K562 (cell line): ENCODE measurements at regions not wholly inside any gene's neighbourhood (a gene's known extent, or its start where the extent isn't known, plus 50 kb on each side); places are given as distances from the start of the nearest gene placed in this dataset.

Experiments
- ATAC-seq: fragments of 200-7000 bp; cut with Tn5 transposase; 3 replicates; pipeline ENCODE4 v1.9.1; 2020; ENCODE audit warnings: moderate library complexity
- BruUV-seq: library from RNA; stranded (reverse); fragments of 400-500 nt; replicated peaks from 2 replicates; lab custom pipeline; 2021; lab: Mats Ljungman, UMichigan
- CTCF ChIA-PET: fragments of 300-600 bp; formaldehyde crosslinking; extraction: SDS; loops from one replicate; lab custom pipeline; 2021; ENCODE audit warnings: low intra/inter-chr PET ratio; lab: Yijun Ruan, JAX
- POLR2A ChIA-PET: fragments of 300-600, 350-650 bp; sonication (Branson Sonifier 250); formaldehyde crosslinking; extraction: SDS; loops from one replicate; lab custom pipeline; 2021; ENCODE audit warnings: antibody characterized with exemption, inconsistent platforms; lab: Yijun Ruan, JAX
- DNase-seq, 4 experiments: peaks; one replicate each; pipeline versions ENCODE4 v3.0.0 to v3.0.0-alpha.2; 2011 to 2018; ENCODE audit warnings: low spot score in 3 of 4, mixed read lengths in 3 of 4; ENCODE audit errors: extremely low read depth in 1 of 4
- FAIRE-seq: peaks from 2 replicates; lab custom pipeline; 2011; peaks lifted over from hg19 to GRCh38; lab: Jason Lieb, UNC
- H2AFZ ChIP-seq: 2 replicates; pipeline ENCODE4 v1.6.0; 2011; ENCODE audit warnings: low read depth, low read length, control low read depth, inconsistent platforms
- H3K27ac ChIP-seq: fragments of 200-600 bp; 3 replicates; pipeline ENCODE4 v1.8.0; 2011; ENCODE audit warnings: low read depth, mild to moderate bottlenecking, control low read depth, inconsistent platforms, low read length, moderate library complexity, mixed read lengths; ENCODE audit errors: extremely low read depth
- H3K27me3 ChIP-seq, 2 experiments: fragments of 300-600 bp in 1 of 2; 2 replicates in 1 of 2; 3 replicates in 1 of 2; pipeline versions ENCODE4 v1.6.0 to v1.8.0; 2011; ENCODE audit warnings: inconsistent platforms in 2 of 2, low read length in 2 of 2, mild to moderate bottlenecking in 1 of 2, mixed read lengths in 1 of 2, moderate library complexity in 1 of 2; ENCODE audit not compliant: control insufficient read depth in 2 of 2, insufficient read depth in 2 of 2
- H3K36me3 ChIP-seq: fragments of 300-600 bp; 3 replicates; pipeline ENCODE4 v1.8.0; 2011; ENCODE audit warnings: mild to moderate bottlenecking, low read length, inconsistent platforms; ENCODE audit not compliant: control insufficient read depth, insufficient read depth
- H3K4me1 ChIP-seq, 2 experiments: fragments of 200-600 bp in 1 of 2; replicated peaks in 1 of 2; 2 replicates in 1 of 2; 3 replicates in 1 of 2; pipeline versions ENCODE4 v1.5.1 to v1.8.0; 2011; ENCODE audit warnings: inconsistent platforms in 2 of 2, low read length in 2 of 2, mild to moderate bottlenecking in 1 of 2, mixed read lengths in 1 of 2, moderate library complexity in 1 of 2; ENCODE audit not compliant: control insufficient read depth in 2 of 2, insufficient read depth in 2 of 2
- H3K4me2 ChIP-seq: 2 replicates; pipeline ENCODE4 v1.6.1; 2011; ENCODE audit warnings: low read length, control low read depth, inconsistent platforms, mixed read lengths; ENCODE audit not compliant: insufficient read depth
- H3K4me3 ChIP-seq: fragments of 200-600 bp; sonication (generic), shearing (Covaris generic); 2 replicates; pipeline ENCODE4 v1.5.1; 2016; ENCODE audit warnings: control low read depth, inconsistent platforms
- H3K79me2 ChIP-seq: fragments of 200-600 bp; 3 replicates; pipeline ENCODE4 v1.8.0; 2011; ENCODE audit warnings: low read length, inconsistent platforms; ENCODE audit not compliant: control insufficient read depth, insufficient read depth
- H3K9ac ChIP-seq, 2 experiments: 2 replicates each; pipeline versions ENCODE4 v1.6.0 to v1.6.1; 2011; ENCODE audit warnings: low read depth in 2 of 2, low read length in 2 of 2, control low read depth in 1 of 2, inconsistent platforms in 1 of 2, mild to moderate bottlenecking in 1 of 2, mixed read lengths in 1 of 2; ENCODE audit not compliant: insufficient read depth in 1 of 2
- H3K9me1 ChIP-seq: one replicate; pipeline ENCODE4 v1.6.0; 2011; ENCODE audit warnings: inconsistent platforms, mild to moderate bottlenecking, low read length, moderate library complexity; ENCODE audit not compliant: control insufficient read depth, insufficient read depth
- H3K9me3 ChIP-seq: replicated peaks from 2 replicates; pipeline ENCODE4 v1.5.1; 2011; ENCODE audit warnings: low read depth, low read length, inconsistent platforms; ENCODE audit not compliant: control insufficient read depth, insufficient read depth
- H4K20me1 ChIP-seq: replicated peaks from 2 replicates; pipeline ENCODE4 v1.6.1; 2011; ENCODE audit warnings: low read length, inconsistent platforms, mixed read lengths; ENCODE audit not compliant: control insufficient read depth, insufficient read depth
- ETV1 ChIP-seq: fragments of 450-650 bp; conservative IDR thresholded peaks from 2 replicates; pipeline ENCODE4 v1.6.1; 2016; ENCODE audit warnings: missing genetic modification characterization, control low read depth, low read depth, missing compliant biosample characterization
- FOXK1 ChIP-seq: sonication (generic); formaldehyde crosslinking; IDR thresholded peaks from 2 replicates; pipeline ENCODE4 v1.8.0; 2022; ENCODE audit warnings: missing genetic modification reagents, mild to moderate bottlenecking, borderline replicate concordance
- RBM15 ChIP-seq: fragments of 200-400 bp; formaldehyde crosslinking; IDR thresholded peaks from 2 replicates; pipeline ENCODE4 v1.6.1; 2018; ENCODE audit warnings: mild to moderate bottlenecking, low read length, moderate library complexity; ENCODE audit not compliant: insufficient read depth
- RFX1 ChIP-seq: fragments of 450-650 bp; IDR thresholded peaks from 2 replicates; pipeline ENCODE4 v1.6.1; 2016; ENCODE audit warnings: mild to moderate bottlenecking, moderate library complexity
- TARDBP ChIP-seq: fragments of 450-650 bp; IDR thresholded peaks from 2 replicates; pipeline ENCODE4 v1.6.1; 2016
- ZC3H11A ChIP-seq: IDR thresholded peaks from 2 replicates; pipeline ENCODE4 v1.6.1; 2012; ENCODE audit warnings: low read depth, low read length, improper control_type of control experiment
- ZNF41 ChIP-seq: fragments of 250-450 bp; sonication (Bioruptor Pico); conservative IDR thresholded peaks from 2 replicates; pipeline ENCODE4 v1.4.0; 2020; ENCODE audit warnings: mild to moderate bottlenecking
- WGBS: fragments of 100-300 bp; shearing (Covaris generic); methylation state at CpG from one replicate; pipeline ENCODE4 v1.1.6; 2016; ENCODE audit warnings: low coverage, mixed read lengths; ENCODE audit not compliant: insufficient coverage; ENCODE audit errors: missing lambda C conversion rate; 5-methylcytosine and 5-hydroxymethylcytosine counted together
- in situ Hi-C: fragments of 300-500 bp; cut with MboI; formaldehyde crosslinking; loops from 4 replicates; pipeline ENCODE4 v1.15.0; 2018; ENCODE audit warnings: inconsistent platforms, mixed read lengths
- intact Hi-C: fragments of 100-400 bp; cut with micrococcal nuclease; formaldehyde crosslinking; loops from 2 replicates; pipeline ENCODE4 v1.14.2; 2022
- TF ChIP-seq, protein P1 (sequence below): fragments of 450-650 bp; IDR thresholded peaks from 2 replicates; pipeline ENCODE4 v1.6.1; 2016; ENCODE audit warnings: antibody characterized with exemption
- TF ChIP-seq, protein P2 (sequence below): sonication (generic); formaldehyde crosslinking; IDR thresholded peaks from 2 replicates; pipeline ENCODE4 v1.8.0; 2023; ENCODE audit warnings: missing genetic modification reagents, mild to moderate bottlenecking, borderline replicate concordance

DNA sequence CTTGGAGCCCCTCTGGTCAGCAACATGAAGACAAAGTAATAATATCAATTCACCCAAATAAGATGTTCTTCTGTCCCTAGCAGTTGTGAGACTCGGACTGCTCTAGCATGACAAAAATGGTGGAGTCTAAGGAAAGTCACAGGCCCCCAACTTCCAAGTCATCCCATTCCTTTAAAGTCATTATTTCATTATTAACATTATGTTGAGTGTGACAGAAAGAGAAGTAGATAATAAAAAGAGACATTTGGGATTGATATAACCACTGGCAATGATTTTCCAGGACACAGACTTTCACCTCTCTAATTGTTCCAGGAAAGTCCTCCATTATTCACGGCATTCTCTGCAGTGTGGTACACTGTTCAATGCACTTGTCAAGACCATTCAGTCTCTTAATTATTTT lies 1533.0 kb upstream of the TENM4 start:
- H2AFZ ChIP-seq: no peak overlapping the region
- TF ChIP-seq RFX1 (no peak), ZC3H11A (no peak)
- TF ChIP-seq, protein P1, sequence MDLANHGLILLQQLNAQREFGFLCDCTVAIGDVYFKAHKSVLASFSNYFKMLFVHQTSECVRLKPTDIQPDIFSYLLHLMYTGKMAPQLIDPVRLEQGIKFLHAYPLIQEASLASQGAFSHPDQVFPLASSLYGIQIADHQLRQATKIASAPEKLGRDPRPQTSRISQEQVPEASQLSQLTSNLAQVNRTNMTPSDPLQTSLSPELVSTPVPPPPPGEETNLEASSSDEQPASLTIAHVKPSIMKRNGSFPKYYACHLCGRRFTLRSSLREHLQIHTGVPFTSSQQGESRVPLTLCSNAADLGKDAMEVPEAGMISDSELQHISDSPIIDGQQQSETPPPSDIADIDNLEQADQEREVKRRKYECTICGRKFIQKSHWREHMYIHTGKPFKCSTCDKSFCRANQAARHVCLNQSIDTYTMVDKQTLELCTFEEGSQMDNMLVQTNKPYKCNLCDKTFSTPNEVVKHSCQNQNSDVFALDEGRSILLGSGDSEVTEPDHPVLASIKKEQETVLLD: no peak
- FAIRE-seq (no peak), DNase-seq (no peak), ATAC-seq (no peak)
- H3K4me1 ChIP-seq: no peaks in the 10 kb centered on the region
- no peak overlapping the region for H3K4me3 ChIP-seq
- CTCF ChIA-PET: no interaction called here
- no peaks in the 10 kb centered on the region for H3K79me2 ChIP-seq
- intact Hi-C loops: no loop called here
- no peaks in the 10 kb centered on the region for H3K27me3 ChIP-seq
- no peak overlapping the region for H3K4me2 ChIP-seq
- in situ Hi-C loops: no loop called here
- no peak overlapping the region for H3K27ac ChIP-seq
- WGBS: 0% methylated on average over 2 of the region's 2 CpGs
- H3K9ac ChIP-seq: no peak overlapping the region
- H3K9me3 ChIP-seq: no peaks in the 10 kb centered on the region
- no peaks in the 10 kb centered on the region for H3K9me1 ChIP-seq
- no TSS peak for BruUV-seq
- H3K36me3 ChIP-seq: no peaks in the 10 kb centered on the region
- POLR2A ChIA-PET: no interaction called here
- no peaks in the 10 kb centered on the region for H4K20me1 ChIP-seq

DNA sequence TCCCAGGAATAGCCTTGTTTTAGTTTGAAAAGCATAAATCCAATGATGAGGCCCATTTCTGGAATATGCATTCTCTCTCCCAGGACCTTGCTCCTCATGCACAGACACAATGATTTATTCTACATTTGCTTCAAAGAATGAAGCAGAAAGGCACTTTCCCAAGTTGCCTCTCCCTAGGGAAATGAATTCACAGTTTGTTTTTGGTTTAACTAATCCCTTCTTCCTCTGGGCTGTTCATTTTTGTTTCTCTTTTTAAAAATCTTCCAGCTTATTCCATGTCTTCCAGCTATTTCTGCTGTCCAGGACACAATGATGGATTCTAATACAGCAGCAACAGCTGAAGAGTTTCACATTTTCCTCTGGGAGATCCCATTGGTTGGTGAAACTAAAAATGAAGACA lies 1529.2 kb upstream of the TENM4 start:
- Histone ChIP-seq H3K4me1 (no peaks in the 10 kb centered on the region), H3K9me3 (no peaks in the 10 kb centered on the region), H3K9me1 (no peaks in the 10 kb centered on the region), H3K4me2 (no peak overlapping the region), H3K27me3 (no peaks in the 10 kb centered on the region), H3K4me3 (no peak overlapping the region), H2AFZ (no peak overlapping the region), H3K9ac (no peak overlapping the region), H3K36me3 (no peaks in the 10 kb centered on the region), H4K20me1 (no peaks in the 10 kb centered on the region), H3K27ac (no peak overlapping the region), H3K79me2 (no peaks in the 10 kb centered on the region)
- DNase-seq: no peak
- ATAC-seq: no peak
- ChIA-PET CTCF (no interaction called here), POLR2A (no interaction called here)
- intact Hi-C loops (no loop called here), in situ Hi-C loops (no loop called here)
- no TSS peak for BruUV-seq
- no peak for FAIRE-seq
- TF ChIP-seq ZNF41 (CRISPR knock-in tag) (no peak), RBM15 (no peak), ETV1 (tag) (no peak), FOXK1 (no peak), TARDBP (no peak)
- TF ChIP-seq, protein P2, sequence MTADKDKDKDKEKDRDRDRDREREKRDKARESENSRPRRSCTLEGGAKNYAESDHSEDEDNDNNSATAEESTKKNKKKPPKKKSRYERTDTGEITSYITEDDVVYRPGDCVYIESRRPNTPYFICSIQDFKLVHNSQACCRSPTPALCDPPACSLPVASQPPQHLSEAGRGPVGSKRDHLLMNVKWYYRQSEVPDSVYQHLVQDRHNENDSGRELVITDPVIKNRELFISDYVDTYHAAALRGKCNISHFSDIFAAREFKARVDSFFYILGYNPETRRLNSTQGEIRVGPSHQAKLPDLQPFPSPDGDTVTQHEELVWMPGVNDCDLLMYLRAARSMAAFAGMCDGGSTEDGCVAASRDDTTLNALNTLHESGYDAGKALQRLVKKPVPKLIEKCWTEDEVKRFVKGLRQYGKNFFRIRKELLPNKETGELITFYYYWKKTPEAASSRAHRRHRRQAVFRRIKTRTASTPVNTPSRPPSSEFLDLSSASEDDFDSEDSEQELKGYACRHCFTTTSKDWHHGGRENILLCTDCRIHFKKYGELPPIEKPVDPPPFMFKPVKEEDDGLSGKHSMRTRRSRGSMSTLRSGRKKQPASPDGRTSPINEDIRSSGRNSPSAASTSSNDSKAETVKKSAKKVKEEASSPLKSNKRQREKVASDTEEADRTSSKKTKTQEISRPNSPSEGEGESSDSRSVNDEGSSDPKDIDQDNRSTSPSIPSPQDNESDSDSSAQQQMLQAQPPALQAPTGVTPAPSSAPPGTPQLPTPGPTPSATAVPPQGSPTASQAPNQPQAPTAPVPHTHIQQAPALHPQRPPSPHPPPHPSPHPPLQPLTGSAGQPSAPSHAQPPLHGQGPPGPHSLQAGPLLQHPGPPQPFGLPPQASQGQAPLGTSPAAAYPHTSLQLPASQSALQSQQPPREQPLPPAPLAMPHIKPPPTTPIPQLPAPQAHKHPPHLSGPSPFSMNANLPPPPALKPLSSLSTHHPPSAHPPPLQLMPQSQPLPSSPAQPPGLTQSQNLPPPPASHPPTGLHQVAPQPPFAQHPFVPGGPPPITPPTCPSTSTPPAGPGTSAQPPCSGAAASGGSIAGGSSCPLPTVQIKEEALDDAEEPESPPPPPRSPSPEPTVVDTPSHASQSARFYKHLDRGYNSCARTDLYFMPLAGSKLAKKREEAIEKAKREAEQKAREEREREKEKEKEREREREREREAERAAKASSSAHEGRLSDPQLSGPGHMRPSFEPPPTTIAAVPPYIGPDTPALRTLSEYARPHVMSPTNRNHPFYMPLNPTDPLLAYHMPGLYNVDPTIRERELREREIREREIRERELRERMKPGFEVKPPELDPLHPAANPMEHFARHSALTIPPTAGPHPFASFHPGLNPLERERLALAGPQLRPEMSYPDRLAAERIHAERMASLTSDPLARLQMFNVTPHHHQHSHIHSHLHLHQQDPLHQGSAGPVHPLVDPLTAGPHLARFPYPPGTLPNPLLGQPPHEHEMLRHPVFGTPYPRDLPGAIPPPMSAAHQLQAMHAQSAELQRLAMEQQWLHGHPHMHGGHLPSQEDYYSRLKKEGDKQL: no peak
